Parathyroid adenoma (tissue), 2 donors: ENCODE measurements at regions not wholly inside any gene's neighbourhood (a gene's known extent, or its start where the extent isn't known, plus 50 kb on each side); places are given as distances from the start of the nearest gene placed in this dataset.

Source experiments
- H2AFZ ChIP-seq: fragments of 300-600 bp; sonication (generic); one replicate; pipeline ENCODE4 v1.7.0; 2017; ENCODE audit warnings: antibody characterized with exemption, mild to moderate bottlenecking
- H3K27ac ChIP-seq: fragments of 300-600 bp; sonication (generic); one replicate; pipeline ENCODE4 v1.7.0; 2017
- H3K27me3 ChIP-seq: fragments of 300-600 bp; sonication (generic); one replicate; pipeline ENCODE4 v1.7.0; 2017; ENCODE audit warnings: low read length; ENCODE audit not compliant: control insufficient read depth, insufficient read depth
- H3K36me3 ChIP-seq: fragments of 300-600 bp; sonication (generic); one replicate; pipeline ENCODE4 v1.7.0; 2017; ENCODE audit warnings: low read length; ENCODE audit not compliant: control insufficient read depth, insufficient read depth
- H3K4me1 ChIP-seq: fragments of 300-600 bp; sonication (generic); one replicate; pipeline ENCODE4 v1.7.0; 2017; ENCODE audit warnings: control low read depth
- H3K4me2 ChIP-seq: fragments of 300-600 bp; sonication (generic); one replicate; pipeline ENCODE4 v1.7.0; 2017; ENCODE audit warnings: low read length
- H3K4me3 ChIP-seq: fragments of 300-600 bp; sonication (generic); one replicate; pipeline ENCODE4 v1.7.0; 2017; ENCODE audit warnings: low read depth, low read length
- H3K79me2 ChIP-seq: fragments of 300-600 bp; sonication (generic); one replicate; pipeline ENCODE4 v1.7.0; 2017; ENCODE audit warnings: control low read depth
- H3K9ac ChIP-seq: fragments of 300-600 bp; sonication (generic); one replicate; pipeline ENCODE4 v1.7.0; 2017; ENCODE audit warnings: mild to moderate bottlenecking
- H3K9me3 ChIP-seq: fragments of 300-600 bp; sonication (generic); one replicate; pipeline ENCODE4 v1.7.0; 2017; ENCODE audit warnings: low read length; ENCODE audit not compliant: control insufficient read depth
- TF ChIP-seq, protein P1 (sequence below): fragments of 300-600 bp; sonication (generic); IDR thresholded peaks from one replicate; pipeline ENCODE4 v1.7.0; 2017; ENCODE audit warnings: antibody characterized with exemption, mild to moderate bottlenecking
- donor health status: primary hyperparathyroidism.

DNA sequence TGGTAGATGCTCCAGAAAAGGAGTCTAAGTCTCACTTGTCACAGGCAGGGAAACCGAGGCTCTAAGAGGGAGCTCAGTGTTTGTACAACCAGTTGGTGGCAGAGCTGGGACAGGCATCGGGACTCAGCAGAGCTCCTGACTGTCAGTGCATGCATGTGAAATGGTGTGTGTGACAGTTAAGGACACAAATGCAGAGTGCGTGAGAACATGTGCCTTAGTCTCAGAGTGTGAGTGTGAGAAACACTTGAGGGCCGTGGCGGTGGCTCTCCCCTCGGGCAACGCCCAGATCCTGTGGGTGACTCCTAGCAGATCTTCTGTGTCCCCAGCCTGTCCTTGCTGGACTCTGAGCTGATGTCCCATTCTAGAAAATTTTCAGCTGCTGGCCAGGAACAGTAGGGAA is 362.6 kb downstream of the MATN1 start:
- TF ChIP-seq, protein P1, sequence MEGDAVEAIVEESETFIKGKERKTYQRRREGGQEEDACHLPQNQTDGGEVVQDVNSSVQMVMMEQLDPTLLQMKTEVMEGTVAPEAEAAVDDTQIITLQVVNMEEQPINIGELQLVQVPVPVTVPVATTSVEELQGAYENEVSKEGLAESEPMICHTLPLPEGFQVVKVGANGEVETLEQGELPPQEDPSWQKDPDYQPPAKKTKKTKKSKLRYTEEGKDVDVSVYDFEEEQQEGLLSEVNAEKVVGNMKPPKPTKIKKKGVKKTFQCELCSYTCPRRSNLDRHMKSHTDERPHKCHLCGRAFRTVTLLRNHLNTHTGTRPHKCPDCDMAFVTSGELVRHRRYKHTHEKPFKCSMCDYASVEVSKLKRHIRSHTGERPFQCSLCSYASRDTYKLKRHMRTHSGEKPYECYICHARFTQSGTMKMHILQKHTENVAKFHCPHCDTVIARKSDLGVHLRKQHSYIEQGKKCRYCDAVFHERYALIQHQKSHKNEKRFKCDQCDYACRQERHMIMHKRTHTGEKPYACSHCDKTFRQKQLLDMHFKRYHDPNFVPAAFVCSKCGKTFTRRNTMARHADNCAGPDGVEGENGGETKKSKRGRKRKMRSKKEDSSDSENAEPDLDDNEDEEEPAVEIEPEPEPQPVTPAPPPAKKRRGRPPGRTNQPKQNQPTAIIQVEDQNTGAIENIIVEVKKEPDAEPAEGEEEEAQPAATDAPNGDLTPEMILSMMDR: no peak
- Histone ChIP-seq H3K27me3 (no peaks in the 10 kb centered on the region), H3K4me2 (no peak overlapping the region), H3K4me3 (no peak overlapping the region), H3K36me3 (no peaks in the 10 kb centered on the region), H3K9ac (no peak overlapping the region), H3K79me2 (no peaks in the 10 kb centered on the region), H3K4me1 (no peaks in the 10 kb centered on the region), H2AFZ (no peak overlapping the region), H3K27ac (no peak overlapping the region), H3K9me3 (no peaks in the 10 kb centered on the region)

DNA sequence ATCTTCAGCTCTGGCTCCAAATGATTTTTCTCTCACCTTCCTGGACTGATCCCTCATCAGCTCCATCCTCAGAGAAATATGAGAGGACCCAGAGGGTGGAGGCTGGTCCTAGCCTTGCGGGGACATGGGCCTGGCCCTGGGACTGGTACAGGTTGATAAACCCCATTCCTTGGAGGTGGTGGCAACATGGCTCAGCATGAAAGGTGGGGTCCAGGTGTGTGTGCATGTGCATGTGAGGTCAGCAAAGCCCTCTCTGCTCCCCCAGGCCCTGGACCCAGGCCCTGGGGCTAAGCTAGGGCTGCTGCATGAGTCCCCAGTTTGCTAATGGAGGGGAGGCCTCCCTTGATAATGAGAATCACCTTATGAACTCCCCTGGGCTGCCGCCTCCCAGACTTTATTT is 363.1 kb downstream of the MATN1 start:
- H3K27me3 ChIP-seq: no peaks in the 10 kb centered on the region
- H3K9me3 ChIP-seq: no peaks in the 10 kb centered on the region
- no peaks in the 10 kb centered on the region for H3K36me3 ChIP-seq
- H3K4me3 ChIP-seq: no peak overlapping the region
- H3K27ac ChIP-seq: no peak overlapping the region
- H3K9ac ChIP-seq: no peak overlapping the region
- no peaks in the 10 kb centered on the region for H3K4me1 ChIP-seq
- H2AFZ ChIP-seq: no peak overlapping the region
- no peaks in the 10 kb centered on the region for H3K79me2 ChIP-seq
- TF ChIP-seq, protein P1: no peak
- H3K4me2 ChIP-seq: no peak overlapping the region

DNA sequence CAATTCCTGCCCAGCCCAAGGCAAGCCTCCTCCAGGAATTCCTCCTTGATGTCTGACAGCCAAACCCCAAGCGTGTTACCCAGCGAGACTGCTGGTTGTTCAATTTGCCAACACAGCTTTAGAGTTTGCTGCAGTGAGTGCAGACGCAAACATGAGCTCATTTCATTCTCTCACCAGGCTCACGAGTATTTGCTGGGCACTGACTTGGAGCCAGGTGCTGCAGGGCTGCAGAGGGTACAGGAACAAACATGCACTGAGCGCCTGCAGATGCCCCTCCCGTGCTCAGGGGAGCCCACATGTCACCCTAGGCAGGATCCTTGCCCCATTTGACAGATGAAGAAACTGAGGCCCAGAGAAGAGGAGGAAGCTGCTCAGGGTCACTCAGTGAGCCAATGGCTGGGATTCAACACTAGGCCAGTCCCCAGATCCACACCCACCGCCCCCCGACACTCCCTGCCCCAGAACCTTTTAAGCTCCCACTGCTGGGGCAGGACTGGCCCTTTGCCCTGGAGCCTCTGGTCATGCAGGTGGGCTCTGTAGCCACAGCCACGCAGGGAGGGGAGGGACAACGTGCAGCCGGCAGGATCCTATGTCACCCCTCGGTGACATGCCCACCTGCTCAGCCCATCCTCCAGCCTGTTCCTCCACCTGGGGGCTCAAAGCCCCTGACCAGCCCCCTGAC is 363.7 kb downstream of the MATN1 start:
- no peaks in the 10 kb centered on the region for H3K27me3 ChIP-seq
- TF ChIP-seq, protein P1: no peak

DNA sequence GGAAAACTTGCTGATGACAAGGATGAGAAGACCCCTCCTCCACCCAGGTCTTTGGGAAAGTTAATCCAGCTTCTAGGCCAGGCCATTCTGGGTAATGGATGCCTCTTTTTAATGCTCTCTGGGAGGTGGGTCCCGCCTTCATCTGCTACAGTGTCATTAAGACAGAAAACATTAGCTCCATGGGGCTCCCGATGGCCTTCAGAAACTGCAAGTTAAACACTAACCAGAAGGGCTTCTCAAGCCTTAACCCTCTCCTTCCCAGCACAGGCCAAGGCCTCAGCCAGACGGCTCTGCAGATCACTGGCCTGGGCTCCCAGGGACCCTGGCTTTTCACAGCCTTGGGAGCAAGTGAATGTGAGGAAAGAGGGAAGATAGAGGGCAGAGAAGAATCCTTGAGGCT is 364.9 kb downstream of the MATN1 start:
- no peak overlapping the region for H3K4me2 ChIP-seq
- H3K9ac ChIP-seq: no peak overlapping the region
- H3K79me2 ChIP-seq: no peaks in the 10 kb centered on the region
- no peaks in the 10 kb centered on the region for H3K9me3 ChIP-seq
- TF ChIP-seq, protein P1: no peak
- H2AFZ ChIP-seq: no peak overlapping the region
- no peak overlapping the region for H3K27ac ChIP-seq
- no peak overlapping the region for H3K4me3 ChIP-seq
- no peaks in the 10 kb centered on the region for H3K27me3 ChIP-seq
- no peaks in the 10 kb centered on the region for H3K36me3 ChIP-seq
- H3K4me1 ChIP-seq: no peaks in the 10 kb centered on the region

More for the DNA sequence above, 363.7 kb downstream of the MATN1 start:
- Histone ChIP-seq H3K9me3 (no peaks in the 10 kb centered on the region), H3K4me2 (no peak overlapping the region), H3K36me3 (no peaks in the 10 kb centered on the region), H2AFZ (no peak overlapping the region), H3K4me1 (no peaks in the 10 kb centered on the region), H3K4me3 (no peak overlapping the region), H3K9ac (no peak overlapping the region), H3K79me2 (no peaks in the 10 kb centered on the region), H3K27ac (no peak overlapping the region)

DNA sequence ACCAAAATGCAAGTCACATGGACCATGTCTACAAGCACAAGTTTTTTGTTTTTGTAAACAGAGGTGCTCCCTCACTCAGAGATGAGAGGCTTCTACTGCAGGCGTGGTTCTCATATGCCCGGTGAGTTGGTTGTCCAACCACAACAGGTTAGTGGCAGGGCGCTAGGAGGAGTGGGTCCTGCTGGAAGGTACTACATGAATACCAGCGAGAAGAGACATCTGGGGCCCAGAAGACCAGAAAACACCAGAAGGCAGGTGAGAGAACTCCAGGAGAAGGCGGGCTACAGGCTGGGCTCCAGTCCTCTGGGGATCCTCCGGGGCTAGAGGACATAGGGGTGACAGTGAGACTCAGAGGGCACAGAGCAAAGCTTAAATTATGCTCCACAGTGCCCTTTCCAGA is 366.5 kb downstream of the MATN1 start:
- H3K4me2 ChIP-seq: no peak overlapping the region
- H3K27ac ChIP-seq: no peak overlapping the region
- TF ChIP-seq, protein P1: no peak
- no peaks in the 10 kb centered on the region for H3K36me3 ChIP-seq
- no peak overlapping the region for H3K4me3 ChIP-seq
- no peaks in the 10 kb centered on the region for H3K4me1 ChIP-seq
- H3K27me3 ChIP-seq: no peaks in the 10 kb centered on the region
- no peaks in the 10 kb centered on the region for H3K9me3 ChIP-seq
- no peak overlapping the region for H2AFZ ChIP-seq
- no peaks in the 10 kb centered on the region for H3K79me2 ChIP-seq
- H3K9ac ChIP-seq: no peak overlapping the region
